Activated CD8-positive, alpha-beta T cell treated with anti-CD3 and anti-CD28 coated beads for 36 hours (primary cell): ENCODE measurements at regions not wholly inside any gene's neighbourhood (a gene's known extent, or its start where the extent isn't known, plus 50 kb on each side); places are given as distances from the start of the nearest gene placed in this dataset.

ENCODE experiments used
- ATAC-seq: fragments of 200-7000 bp; cut with Tn5 transposase; one replicate; pipeline ENCODE4 v1.10.0; 2021; ENCODE audit warnings: mild to moderate bottlenecking, moderate library complexity
- CTCF ChIA-PET: fragments of 350-600 bp; sonication (Branson Sonifier 250); formaldehyde crosslinking; loops from one replicate; lab custom pipeline; 2021; ENCODE audit warnings: antibody characterized with exemption; lab: Charles Lee
- POLR2A ChIA-PET: fragments of 350-600 bp; sonication (Branson Sonifier 250); formaldehyde crosslinking; loops from one replicate; lab custom pipeline; 2021; ENCODE audit warnings: antibody characterized with exemption; lab: Charles Lee
- DNase-seq: peaks from one replicate; pipeline ENCODE4 v3.0.0-alpha.2; 2020
- H3K27ac Mint-ChIP-seq: one replicate; pipeline ENCODE4 v1.8.0; 2021; ENCODE audit warnings: mild to moderate bottlenecking, mixed read lengths
- H3K27me3 Mint-ChIP-seq: one replicate; pipeline ENCODE4 v1.8.0; 2021; ENCODE audit warnings: mixed read lengths
- H3K36me3 Mint-ChIP-seq: one replicate; pipeline ENCODE4 v1.8.0; 2021; ENCODE audit warnings: low read depth, mixed read lengths
- H3K4me1 Mint-ChIP-seq: one replicate; pipeline ENCODE4 v1.8.0; 2021; ENCODE audit warnings: low read depth, mixed read lengths
- H3K4me3 Mint-ChIP-seq: one replicate; pipeline ENCODE4 v1.8.0; 2021; ENCODE audit warnings: mild to moderate bottlenecking, moderate library complexity, mixed read lengths
- H3K9me3 Mint-ChIP-seq: one replicate; pipeline ENCODE4 v1.8.0; 2021; ENCODE audit warnings: mixed read lengths
- intact Hi-C: fragments of 100-400 bp; cut with micrococcal nuclease; formaldehyde crosslinking; loops from one replicate; pipeline ENCODE4 v1.10.0; 2022
- TF ChIP-seq, protein P1 (sequence below): fragments of 200-600 bp; IDR thresholded peaks from one replicate; pipeline ENCODE4 v1.8.0; 2022; ENCODE audit warnings: antibody characterized with exemption, mild to moderate bottlenecking

- no peaks in the 10 kb centered on the region for H3K36me3 Mint-ChIP-seq
- peaks cover 9% of the 10 kb centered on the region for H3K4me1 Mint-ChIP-seq
- ChIA-PET POLR2A (no interaction called here), CTCF (interaction anchor here (1.0 to 6.4 kb wide), 5 partner anchors 11 to 257 kb away, joined by 4 to 42 read pairs (median 7); no protein-coding TSS in a partner anchor)
- TF ChIP-seq, protein P1, sequence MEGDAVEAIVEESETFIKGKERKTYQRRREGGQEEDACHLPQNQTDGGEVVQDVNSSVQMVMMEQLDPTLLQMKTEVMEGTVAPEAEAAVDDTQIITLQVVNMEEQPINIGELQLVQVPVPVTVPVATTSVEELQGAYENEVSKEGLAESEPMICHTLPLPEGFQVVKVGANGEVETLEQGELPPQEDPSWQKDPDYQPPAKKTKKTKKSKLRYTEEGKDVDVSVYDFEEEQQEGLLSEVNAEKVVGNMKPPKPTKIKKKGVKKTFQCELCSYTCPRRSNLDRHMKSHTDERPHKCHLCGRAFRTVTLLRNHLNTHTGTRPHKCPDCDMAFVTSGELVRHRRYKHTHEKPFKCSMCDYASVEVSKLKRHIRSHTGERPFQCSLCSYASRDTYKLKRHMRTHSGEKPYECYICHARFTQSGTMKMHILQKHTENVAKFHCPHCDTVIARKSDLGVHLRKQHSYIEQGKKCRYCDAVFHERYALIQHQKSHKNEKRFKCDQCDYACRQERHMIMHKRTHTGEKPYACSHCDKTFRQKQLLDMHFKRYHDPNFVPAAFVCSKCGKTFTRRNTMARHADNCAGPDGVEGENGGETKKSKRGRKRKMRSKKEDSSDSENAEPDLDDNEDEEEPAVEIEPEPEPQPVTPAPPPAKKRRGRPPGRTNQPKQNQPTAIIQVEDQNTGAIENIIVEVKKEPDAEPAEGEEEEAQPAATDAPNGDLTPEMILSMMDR = no peak
- ATAC-seq (no peak), DNase-seq (no peak)
- no peak overlapping the region for H3K27ac Mint-ChIP-seq
- peaks cover 20% of the 10 kb centered on the region for H3K27me3 Mint-ChIP-seq
- intact Hi-C loops = no loop called here
- H3K4me3 Mint-ChIP-seq = no peak overlapping the region
- no peaks in the 10 kb centered on the region for H3K9me3 Mint-ChIP-seq
Measured at GRCh38 chr6:129764761-129765407, 54.9 kb upstream of the ARHGAP18 start.

GRCh38 chr6:129759796-129760605 lies 50.0 kb upstream of the ARHGAP18 start:
- Mint-ChIP-seq H3K4me3 (no peak overlapping the region), H3K27ac (no peak overlapping the region), H3K9me3 (no peaks in the 10 kb centered on the region), H3K27me3 (peaks cover 9% of the 10 kb centered on the region), H3K36me3 (no peaks in the 10 kb centered on the region), H3K4me1 (no peaks in the 10 kb centered on the region)
- TF ChIP-seq, protein P1 = no peak
- ChIA-PET CTCF (interaction anchor here (0.7 to 1.9 kb wide), 4 partner anchors 8 to 261 kb away, joined by 3 to 4 read pairs (median 3); no protein-coding TSS in a partner anchor), POLR2A (no interaction called here)
- ATAC-seq (no peak), DNase-seq (no peak)
- intact Hi-C loops = no loop called here
